Uterus (tissue), 2 donors: ENCODE measurements at regions not wholly inside any gene's neighbourhood (a gene's known extent, or its start where the extent isn't known, plus 50 kb on each side); places are given as distances from the start of the nearest gene placed in this dataset.

Experiments
- CTCF ChIP-seq, 4 experiments: fragments of 200-600 bp in 2 of 4; fragments of 450-650 bp in 2 of 4; sonication (generic) in 2 of 4; IDR thresholded peaks; one replicate each; pipeline ENCODE4 v1.5.1; 2016 to 2019; ENCODE audit warnings: antibody characterized with exemption in 4 of 4, mild to moderate bottlenecking in 2 of 4, moderate library complexity in 1 of 4
- POLR2A ChIP-seq, 2 donors: fragments of 450-650 bp; IDR thresholded peaks; one replicate each; pipeline ENCODE4 v1.6.1; 2016; ENCODE audit warnings: antibody characterized with exemption in 2 of 2, mild to moderate bottlenecking in 1 of 2, moderate library complexity in 1 of 2

DNA sequence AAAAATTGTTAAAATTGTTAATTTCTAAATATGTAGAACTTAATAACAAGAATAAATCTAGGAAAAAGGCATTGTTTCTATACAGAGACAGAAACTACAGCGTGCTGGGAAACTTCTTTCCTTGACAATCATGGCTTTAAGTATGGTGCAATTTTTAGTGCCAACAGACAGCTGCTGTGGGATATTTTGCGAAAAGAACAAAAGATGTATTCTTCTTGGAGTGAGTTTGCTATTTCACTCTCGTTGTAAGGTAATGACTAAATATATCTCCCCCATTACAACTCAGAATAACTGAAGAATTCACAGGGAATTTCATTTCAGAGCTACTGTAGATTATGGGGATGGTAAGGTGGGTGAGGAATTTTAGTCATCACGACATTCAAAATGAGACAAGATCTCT, 2055.0 kb upstream of the ACO1 start:
- no peak for TF ChIP-seq POLR2A (IDR thresholded peaks at IDR 0.05)
- no peak for TF ChIP-seq CTCF (IDR thresholded peaks at IDR 0.05)
